H1 (cell line): ENCODE measurements at regions not wholly inside any gene's neighbourhood (a gene's known extent, or its start where the extent isn't known, plus 50 kb on each side); places are given as distances from the start of the nearest gene placed in this dataset.

Experiments
- CBX8 ChIP-seq: fragments of 300-800, 300-1000 bp; sonication (generic); IDR thresholded peaks from 2 replicates; pipeline ENCODE4 v1.7.1; 2016; ENCODE audit warnings: low read depth, low read length, borderline replicate concordance
- CHD7 ChIP-seq: fragments of 300-600 bp; sonication (generic); IDR thresholded peaks from 2 replicates; pipeline ENCODE4 v1.7.1; 2012; ENCODE audit warnings: low read length, moderate library complexity, mild to moderate bottlenecking, inconsistent platforms; ENCODE audit not compliant: insufficient replicate concordance
- NRF1 ChIP-seq: IDR thresholded peaks from 2 replicates; pipeline ENCODE4 v1.6.1; 2011; ENCODE audit warnings: mild to moderate bottlenecking, low read depth, low read length, improper control_type of control experiment
- POLR2AphosphoS5 ChIP-seq: IDR thresholded peaks from 2 replicates; pipeline ENCODE4 v1.6.1; 2011; ENCODE audit warnings: low read depth, low read length
- SIN3A ChIP-seq, 2 experiments: IDR thresholded peaks in 1 of 2; conservative IDR thresholded peaks in 1 of 2; 2 replicates each; pipeline ENCODE4 v1.6.1; 2011 to 2012; ENCODE audit warnings: low read length in 2 of 2, improper control_type of control experiment in 1 of 2, low read depth in 1 of 2, mild to moderate bottlenecking in 1 of 2
- SUZ12 ChIP-seq: fragments of 200-600 bp; sonication (generic); IDR thresholded peaks from 2 replicates; pipeline ENCODE4 v1.6.1; 2012; ENCODE audit warnings: mild to moderate bottlenecking, inconsistent platforms, low read length, moderate library complexity, mixed read lengths

- TF ChIP-seq CHD7, result no peak
- TF ChIP-seq SUZ12, result no peak
- TF ChIP-seq CBX8, result no peak
- no peak for TF ChIP-seq NRF1
- no peak for TF ChIP-seq SIN3A (conservative IDR thresholded peaks at IDR 0.05 in 1 of 2, IDR thresholded peaks at IDR 0.05 in 1 of 2; ENCODE audit: low read depth in 1 of 2, low read length in 2 of 2)
- no peak for TF ChIP-seq POLR2AphosphoS5
Observed at GRCh38 chr21:14825514-14825974, 239.3 kb downstream of the NRIP1 start (continued).
